IMR-90 (cell line): ENCODE measurements at regions not wholly inside any gene's neighbourhood (a gene's known extent, or its start where the extent isn't known, plus 50 kb on each side); places are given as distances from the start of the nearest gene placed in this dataset.

ENCODE experiments used
- ATAC-seq: fragments of 200-7000 bp; cut with Tn5 transposase; 2 replicates; pipeline ENCODE4 v1.9.1; 2020; ENCODE audit warnings: low read depth, mild to moderate bottlenecking, moderate library complexity
- BruUV-seq: library from RNA; stranded (reverse); fragments of 400-500 nt; replicated peaks from 2 replicates; lab custom pipeline; 2021; lab: Mats Ljungman, UMichigan
- CTCF ChIA-PET: fragments of 300-600 bp; formaldehyde crosslinking; extraction: SDS; loops from one replicate; lab custom pipeline; 2021; ENCODE audit warnings: antibody characterized with exemption; lab: Yijun Ruan, JAX
- POLR2A ChIA-PET: fragments of 300-600 bp; sonication (Branson Sonifier 250); formaldehyde crosslinking; loops from one replicate; lab custom pipeline; 2022; ENCODE audit warnings: antibody characterized with exemption; ENCODE audit not compliant: unreplicated experiment; lab: Charles Lee
- DNase-seq: peaks from one replicate; pipeline ENCODE4 v3.0.0; 2013
- H2AFZ ChIP-seq: replicated peaks from 2 replicates; pipeline ENCODE3; 2013; ENCODE audit warnings: low read length, mild to moderate bottlenecking; ENCODE audit not compliant: poor library complexity
- H2AK5ac ChIP-seq: 2 replicates; pipeline ENCODE4 v1.6.1; 2013; ENCODE audit warnings: low read depth, low read length, inconsistent platforms
- H2AK9ac ChIP-seq: replicated peaks from 2 replicates; pipeline ENCODE3; 2013; ENCODE audit warnings: mild to moderate bottlenecking, low read depth, low read length, moderate library complexity; ENCODE audit not compliant: poor library complexity
- H2BK120ac ChIP-seq: 2 replicates; pipeline ENCODE4 v1.6.1; 2013; ENCODE audit warnings: low read depth, low read length, inconsistent platforms
- H2BK15ac ChIP-seq: 3 replicates; pipeline ENCODE4 v1.6.1; 2013; ENCODE audit warnings: low read depth, low read length, inconsistent platforms
- H2BK20ac ChIP-seq: 2 replicates; pipeline ENCODE4 v1.6.1; 2013; ENCODE audit warnings: low read depth, mild to moderate bottlenecking, inconsistent platforms, low read length, moderate library complexity
- H2BK5ac ChIP-seq: 2 replicates; pipeline ENCODE4 v1.6.1; 2013; ENCODE audit warnings: mild to moderate bottlenecking, low read depth, low read length, inconsistent platforms; ENCODE audit not compliant: poor library complexity, severe bottlenecking
- H3K14ac ChIP-seq: replicated peaks from 2 replicates; pipeline ENCODE4 v1.6.1; 2013; ENCODE audit warnings: low read depth, low read length, inconsistent platforms
- H3K18ac ChIP-seq: 2 replicates; pipeline ENCODE4 v1.6.1; 2013; ENCODE audit warnings: low read depth, low read length, control low read depth
- H3K23ac ChIP-seq: 2 replicates; pipeline ENCODE4 v1.6.1; 2013; ENCODE audit warnings: low read depth, low read length, inconsistent platforms
- H3K27ac ChIP-seq: 2 replicates; pipeline ENCODE4 v1.5.1; 2013; ENCODE audit warnings: mild to moderate bottlenecking, control low read depth, low read length; ENCODE audit not compliant: insufficient read depth
- H3K27me3 ChIP-seq: 2 replicates; pipeline ENCODE4 v1.6.1; 2013; ENCODE audit warnings: low read length; ENCODE audit not compliant: control insufficient read depth, insufficient read depth
- H3K36me3 ChIP-seq: 2 replicates; pipeline ENCODE4 v1.6.1; 2013; ENCODE audit warnings: low read length, mixed read lengths; ENCODE audit not compliant: control insufficient read depth, insufficient read depth
- H3K4ac ChIP-seq: 2 replicates; pipeline ENCODE4 v1.6.1; 2013; ENCODE audit warnings: low read depth, low read length, inconsistent platforms
- H3K4me1 ChIP-seq: 2 replicates; pipeline ENCODE4 v1.6.1; 2013; ENCODE audit warnings: low read length, mixed read lengths; ENCODE audit not compliant: control insufficient read depth, insufficient read depth
- H3K4me2 ChIP-seq: 2 replicates; pipeline ENCODE4 v1.6.1; 2013; ENCODE audit warnings: low read depth, mild to moderate bottlenecking, control low read depth, low read length, moderate library complexity
- H3K4me3 ChIP-seq: 2 replicates; pipeline ENCODE4 v1.5.1; 2013; ENCODE audit warnings: low read depth, mild to moderate bottlenecking, control low read depth, low read length, moderate library complexity; ENCODE audit not compliant: insufficient read depth
- H3K56ac ChIP-seq: 2 replicates; pipeline ENCODE4 v1.6.1; 2013; ENCODE audit warnings: low read length, inconsistent platforms; ENCODE audit not compliant: insufficient read depth; ENCODE audit errors: extremely low read depth
- H3K79me1 ChIP-seq, 2 experiments: 2 replicates each; pipeline ENCODE4 v1.6.1; 2013; ENCODE audit warnings: low read length in 2 of 2, inconsistent platforms in 1 of 2, low read depth in 1 of 2
- H3K9ac ChIP-seq: 2 replicates; pipeline ENCODE4 v1.6.1; 2013; ENCODE audit warnings: low read depth, low read length, control low read depth
- H3K9me1 ChIP-seq: 2 replicates; pipeline ENCODE4 v1.6.1; 2013; ENCODE audit warnings: low read length, inconsistent platforms; ENCODE audit not compliant: insufficient read depth
- H3K9me3 ChIP-seq: 2 replicates; pipeline ENCODE4 v1.6.1; 2013; ENCODE audit warnings: low read length; ENCODE audit not compliant: control insufficient read depth, insufficient read depth
- H4K20me1 ChIP-seq: 2 replicates; pipeline ENCODE4 v1.6.1; 2013; ENCODE audit warnings: low read length, inconsistent platforms; ENCODE audit not compliant: insufficient read depth
- H4K5ac ChIP-seq: 2 replicates; pipeline ENCODE4 v1.6.1; 2013; ENCODE audit warnings: mild to moderate bottlenecking, low read depth, low read length, control low read depth
- H4K8ac ChIP-seq, 2 experiments: 2 replicates each; pipeline ENCODE4 v1.6.1; 2013; ENCODE audit warnings: low read depth in 2 of 2, low read length in 2 of 2, control low read depth in 1 of 2, inconsistent platforms in 1 of 2
- H4K91ac ChIP-seq: 2 replicates; pipeline ENCODE4 v1.6.1; 2013; ENCODE audit warnings: low read depth, low read length, inconsistent platforms; ENCODE audit not compliant: insufficient read depth
- ELK1 ChIP-seq: fragments of 150-350 bp; IDR thresholded peaks from 2 replicates; pipeline ENCODE4 v1.6.1; 2016; ENCODE audit warnings: low read depth, mild to moderate bottlenecking, low read length, moderate library complexity, borderline replicate concordance
- MAFK ChIP-seq: IDR thresholded peaks from 2 replicates; pipeline ENCODE4 v1.6.1; 2012; ENCODE audit warnings: low read depth, low read length, improper control_type of control experiment
- MAZ ChIP-seq: IDR thresholded peaks from 2 replicates; pipeline ENCODE4 v1.6.1; 2012; ENCODE audit warnings: low read depth, mild to moderate bottlenecking, low read length, improper control_type of control experiment, moderate library complexity, borderline replicate concordance
- NFE2L2 ChIP-seq: fragments of 150-350 bp; IDR thresholded peaks from 2 replicates; pipeline ENCODE4 v1.6.1; 2016; ENCODE audit warnings: low read depth, mild to moderate bottlenecking, low read length
- WGBS, 2 experiments: methylation state at CpG; one replicate each; pipeline versions ENCODE4 v1.1.5 to v1.1.7; 2013; ENCODE audit warnings: missing lambda C conversion rate in 2 of 2; ENCODE audit not compliant: insufficient read length in 1 of 2; ENCODE audit errors: extremely low coverage in 2 of 2; 5-methylcytosine and 5-hydroxymethylcytosine counted together
- dilution Hi-C: fragments of 300-500 bp; cut with HindIII; formaldehyde crosslinking; loops from one replicate; pipeline ENCODE4 v1.14.3; 2018; ENCODE audit warnings: low sequenced_read_pairs; ENCODE audit not compliant: unreplicated experiment
- in situ Hi-C: fragments of 300-500 bp; cut with MboI; formaldehyde crosslinking; loops from 3 replicates; pipeline ENCODE4 v1.14.3; 2019; ENCODE audit warnings: low sequenced_read_pairs, inconsistent platforms, mixed read lengths
- intact Hi-C: fragments of 100-400 bp; cut with micrococcal nuclease; formaldehyde crosslinking; loops from 2 replicates; pipeline ENCODE4 v1.10.0; 2022

GRCh38 chr20:40920291-40920690, 108.3 kb upstream of the TOP1 start:
- H2AK9ac ChIP-seq: no peak overlapping the region
- no peak overlapping the region for H3K9ac ChIP-seq
- intact Hi-C loops: no loop called here
- no peak overlapping the region for H3K27ac ChIP-seq
- H4K91ac ChIP-seq: no peak overlapping the region
- H3K4me3 ChIP-seq: no peak overlapping the region
- dilution Hi-C loops: no loop called here
- no peaks in the 10 kb centered on the region for H4K20me1 ChIP-seq
- H3K36me3 ChIP-seq: no peaks in the 10 kb centered on the region
- H2BK5ac ChIP-seq: no peak overlapping the region
- WGBS, 2 experiments: 100% methylated on average over 1 of the region's 2 CpGs; no CpG with 5 or more reads in 1 of the 2 experiments
- ChIA-PET POLR2A (no interaction called here), CTCF (interaction anchor here (0.6 kb wide), 1 partner anchor 760 kb away, joined by 3 read pairs; no protein-coding TSS in a partner anchor)
- no peak overlapping the region for H3K18ac ChIP-seq
- no peaks in the 10 kb centered on the region for H3K9me3 ChIP-seq
- H2AFZ ChIP-seq: no peak overlapping the region
- no peak overlapping the region for H4K5ac ChIP-seq
- H3K27me3 ChIP-seq: no peaks in the 10 kb centered on the region
- in situ Hi-C loops: no loop called here
- H2BK15ac ChIP-seq: no peak overlapping the region
- no peak overlapping the region for H3K23ac ChIP-seq
- DNase-seq (no peak), ATAC-seq (no peak)
- no peak for TF ChIP-seq MAFK
- TF ChIP-seq MAZ: no peak
- TF ChIP-seq ELK1: no peak
- TF ChIP-seq NFE2L2: no peak
- H3K14ac ChIP-seq: no peak overlapping the region
- H2AK5ac ChIP-seq: no peak overlapping the region
- no peaks in the 10 kb centered on the region for H3K9me1 ChIP-seq
- H2BK20ac ChIP-seq: no peak overlapping the region
- no TSS peak for BruUV-seq
- H2BK120ac ChIP-seq: no peak overlapping the region
- H3K4me2 ChIP-seq: no peak overlapping the region
- H4K8ac ChIP-seq: no peak overlapping the region
- H3K4ac ChIP-seq: no peak overlapping the region
- H3K4me1 ChIP-seq: no peaks in the 10 kb centered on the region
- H3K56ac ChIP-seq: no peak overlapping the region
- H3K79me1 ChIP-seq: no peaks in the 10 kb centered on the region
